ENCODE measurements at regions not wholly inside any gene's neighbourhood (a gene's known extent, or its start where the extent isn't known, plus 50 kb on each side); places are given as distances from the start of the nearest gene placed in this dataset.
"Not testable (repeated sequence)": the region's sequence is repeated elsewhere in the genome, so short reads cannot be mapped to it uniquely, and the experiment has no call there.

DNA sequence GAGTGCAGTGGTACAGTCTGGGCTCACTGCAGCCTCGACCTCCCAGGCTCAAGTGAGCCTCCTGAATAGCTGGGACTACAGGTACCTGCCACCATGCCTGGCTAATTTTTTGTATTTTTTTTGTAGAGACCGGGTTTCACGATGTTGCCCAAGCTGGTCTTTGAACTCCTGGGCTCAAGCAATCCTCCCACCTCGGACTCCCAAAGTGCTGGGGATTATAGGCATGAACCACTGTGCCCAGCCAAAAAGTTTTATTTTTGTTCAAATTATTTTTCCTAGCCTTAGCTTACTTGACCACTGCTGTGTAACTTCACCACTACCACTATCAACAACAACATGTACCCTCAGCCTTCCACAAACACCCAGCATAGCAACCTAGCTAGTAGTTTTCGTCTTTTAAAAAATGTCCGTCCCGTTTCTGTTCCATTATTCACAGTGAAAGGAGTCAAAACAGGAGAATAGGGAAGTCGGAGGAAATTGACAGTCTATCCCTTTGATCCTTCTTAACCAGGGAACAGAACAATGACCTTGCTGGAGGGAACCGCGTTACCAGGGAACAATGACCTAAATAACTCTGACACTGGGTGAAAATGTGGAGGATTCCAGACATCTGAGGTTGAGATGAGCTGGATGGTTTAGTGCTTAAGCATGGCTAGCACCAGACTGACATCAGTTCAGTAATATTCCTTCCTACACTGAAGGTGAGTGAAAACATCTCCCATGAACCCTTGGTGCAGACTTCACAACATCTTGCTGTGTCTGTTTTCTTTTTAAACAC lies 69.2 kb upstream of the ARL4C start:
- no peak for DNase-seq

DNA sequence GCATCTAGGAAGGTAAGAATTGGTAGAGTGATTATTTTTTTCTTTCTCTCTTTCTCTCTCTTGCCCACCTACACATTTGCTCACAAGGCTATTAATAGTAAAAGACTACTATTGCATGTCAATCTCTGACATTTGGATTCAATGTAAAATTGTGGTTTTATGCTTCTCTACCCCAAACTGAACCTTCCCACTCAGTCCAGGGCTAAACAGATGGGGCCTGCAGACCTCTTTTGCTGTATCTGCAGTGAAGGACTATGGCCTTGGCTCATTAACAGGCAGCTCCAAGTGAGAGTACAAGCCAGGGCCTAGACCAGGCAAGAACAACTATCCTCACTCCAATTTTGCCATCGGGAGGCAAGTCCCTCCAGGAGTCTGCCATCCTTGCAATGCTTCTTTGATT lies 68.3 kb upstream of the ARL4C start:
- no peak for DNase-seq

DNA sequence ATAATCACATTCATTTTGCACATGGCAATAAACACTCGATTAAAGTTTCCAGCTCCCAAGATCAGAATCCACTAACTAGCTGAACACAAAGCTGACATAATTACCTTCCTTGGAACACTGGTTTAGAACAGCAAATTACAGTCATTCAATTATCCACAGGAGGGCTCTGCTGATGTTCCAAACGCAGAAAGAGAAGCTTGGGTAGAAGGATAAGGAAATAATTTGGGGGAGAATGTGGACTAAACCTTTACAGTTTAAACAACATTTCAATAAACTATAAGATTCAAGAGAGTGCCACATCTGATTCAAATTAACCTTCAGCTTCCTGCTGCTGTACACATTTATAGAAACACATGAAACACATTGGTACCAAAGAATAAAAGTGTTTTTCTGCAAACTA lies 67.8 kb upstream of the ARL4C start:
- peak in 1 of 56 donors; percentile 7 for DNase-seq

DNA sequence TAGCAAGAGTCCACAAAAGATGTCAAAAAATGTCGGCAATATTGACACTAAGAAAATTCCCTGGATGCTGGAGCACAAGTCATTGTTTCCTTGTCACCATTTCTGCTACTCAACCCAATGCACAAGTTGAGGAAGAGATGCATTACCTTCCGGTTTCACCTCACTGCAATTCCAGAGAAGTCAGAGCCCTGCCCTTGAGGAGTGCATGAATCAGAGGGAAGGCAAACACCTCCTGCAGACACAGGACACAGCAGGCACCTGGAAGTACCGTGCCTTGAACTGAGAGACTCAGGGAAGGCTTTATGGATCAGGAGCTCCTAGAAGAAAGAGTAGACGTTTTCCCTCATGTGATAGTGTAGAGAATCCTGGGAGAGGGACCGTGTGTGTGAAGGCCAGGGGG lies 62.7 kb upstream of the ARL4C start:
- no peak for DNase-seq

DNA sequence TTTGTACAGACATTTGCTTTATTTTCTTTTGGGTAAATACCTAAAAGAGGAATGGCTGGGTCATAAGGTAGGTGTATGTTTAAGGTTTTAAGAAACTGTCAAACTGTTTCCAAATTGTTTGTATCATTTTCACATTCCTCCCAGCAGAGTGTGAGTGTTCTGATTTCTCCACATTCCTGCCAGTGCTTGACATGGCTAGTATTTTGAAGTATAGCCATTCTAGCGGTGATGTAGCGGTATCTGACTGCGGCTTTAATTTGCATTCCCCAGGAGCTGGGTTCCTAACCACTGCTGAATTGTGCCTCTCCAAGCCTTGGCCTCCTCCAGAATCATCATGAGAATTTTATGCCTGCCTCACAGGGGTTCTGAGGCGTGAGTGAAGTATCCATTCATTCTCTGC lies 61.8 kb upstream of the ARL4C start:
- DNase-seq: no peak

DNA sequence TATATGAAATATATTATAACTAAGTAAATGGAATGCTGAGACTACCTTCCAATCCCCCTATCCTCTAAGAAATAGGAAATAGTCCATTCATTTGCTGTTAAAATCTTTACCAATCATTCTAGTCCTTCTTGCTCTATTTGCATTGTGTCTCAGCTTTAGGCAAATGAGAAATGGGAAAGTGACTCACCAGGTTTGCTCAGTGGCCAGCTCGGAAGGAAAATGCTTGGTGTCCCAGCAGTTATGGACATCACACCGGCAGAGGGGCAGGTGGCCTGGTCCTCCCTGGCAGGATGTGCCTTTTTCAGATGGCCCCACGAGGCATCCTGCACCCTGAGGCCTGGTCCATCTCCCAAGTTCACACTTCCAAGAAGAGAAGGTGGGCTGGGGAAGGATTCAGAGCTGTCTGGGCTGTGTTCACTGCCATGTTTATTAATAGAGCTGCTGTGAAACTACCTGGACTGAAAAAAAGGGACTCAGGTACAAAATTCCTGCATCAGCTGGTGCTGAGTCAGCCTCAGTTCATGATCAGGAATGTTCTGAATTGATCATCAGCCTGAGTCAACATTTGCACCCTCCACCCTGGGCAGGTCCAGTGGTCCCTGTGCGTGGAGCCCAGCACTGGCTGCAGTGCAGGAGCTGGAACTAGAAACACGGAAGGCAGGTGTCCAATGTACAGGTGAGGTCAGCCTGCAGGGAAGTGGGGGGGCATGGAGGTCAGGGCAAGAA lies 60.1 kb upstream of the ARL4C start:
- no peak for DNase-seq

DNA sequence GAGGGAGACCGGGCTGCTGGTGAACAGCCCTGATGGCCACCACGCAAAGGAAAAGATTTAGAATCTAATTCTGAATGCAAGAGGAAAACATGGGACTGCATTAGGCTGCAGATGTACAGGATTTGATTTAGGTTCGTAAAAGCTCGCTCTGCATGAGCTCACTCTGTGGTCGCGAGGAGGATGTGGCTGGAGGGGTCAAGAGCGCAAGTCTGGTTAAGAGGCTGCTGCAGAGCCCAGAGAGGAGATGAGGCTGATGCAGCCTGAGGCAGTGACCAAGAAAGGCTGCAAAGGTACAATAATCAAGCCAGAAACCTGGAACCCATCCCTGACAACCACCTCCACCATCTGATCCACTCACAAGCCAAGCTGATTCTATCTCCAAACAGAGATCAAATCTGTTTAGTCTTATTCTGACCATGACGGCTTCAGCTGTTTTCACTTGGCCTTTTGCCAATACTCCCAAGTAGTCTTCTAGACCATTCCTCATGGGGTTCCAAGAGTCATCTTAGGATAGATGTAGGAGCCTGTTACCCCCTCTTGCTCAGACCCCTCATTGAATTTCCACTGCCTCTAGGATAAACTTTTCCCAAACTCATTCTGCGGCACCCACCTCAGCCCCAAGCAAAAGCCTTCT lies 58.9 kb upstream of the ARL4C start:
- no peak for DNase-seq

DNA sequence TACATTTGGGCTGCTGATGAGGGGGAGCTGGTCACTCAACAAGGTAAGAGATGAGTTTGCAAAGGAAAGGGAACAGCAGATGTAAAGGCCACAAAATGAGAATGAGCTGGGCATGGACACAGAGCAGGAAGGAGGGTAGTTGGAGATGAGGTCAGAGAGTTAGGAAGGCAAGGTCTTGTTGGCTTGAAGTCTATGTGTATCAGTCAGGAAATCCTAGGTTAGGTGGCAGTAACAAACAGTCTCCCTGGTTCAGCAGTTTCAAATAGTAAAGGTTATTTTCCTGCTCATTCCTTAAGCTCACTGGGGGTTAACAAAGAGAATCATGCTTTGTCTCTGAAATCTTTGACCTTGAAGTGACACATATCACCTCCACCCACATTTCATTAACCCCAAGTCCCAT lies 58.3 kb upstream of the ARL4C start:
- DNase-seq: no peak

DNA sequence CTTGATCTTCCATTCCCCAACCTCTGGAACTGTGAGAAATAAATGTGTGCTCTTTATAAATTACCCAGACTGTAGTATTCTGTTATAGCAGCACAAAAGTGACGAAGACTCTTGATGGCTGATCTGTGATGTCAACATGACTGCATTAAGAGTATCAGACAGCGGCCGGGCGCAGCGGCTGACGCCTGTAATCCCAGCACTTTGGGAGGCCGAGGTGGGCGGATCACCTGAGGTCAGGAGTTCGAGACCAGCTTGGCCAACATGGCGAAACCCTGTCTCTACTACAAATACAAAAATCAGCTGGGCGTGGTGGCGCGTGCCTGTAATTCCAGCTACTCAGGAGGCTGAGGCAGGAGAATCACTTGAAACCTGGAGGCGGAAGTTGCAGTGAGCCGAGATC lies 56.3 kb upstream of the ARL4C start:
- not testable (repeated sequence) for DNase-seq

DNA sequence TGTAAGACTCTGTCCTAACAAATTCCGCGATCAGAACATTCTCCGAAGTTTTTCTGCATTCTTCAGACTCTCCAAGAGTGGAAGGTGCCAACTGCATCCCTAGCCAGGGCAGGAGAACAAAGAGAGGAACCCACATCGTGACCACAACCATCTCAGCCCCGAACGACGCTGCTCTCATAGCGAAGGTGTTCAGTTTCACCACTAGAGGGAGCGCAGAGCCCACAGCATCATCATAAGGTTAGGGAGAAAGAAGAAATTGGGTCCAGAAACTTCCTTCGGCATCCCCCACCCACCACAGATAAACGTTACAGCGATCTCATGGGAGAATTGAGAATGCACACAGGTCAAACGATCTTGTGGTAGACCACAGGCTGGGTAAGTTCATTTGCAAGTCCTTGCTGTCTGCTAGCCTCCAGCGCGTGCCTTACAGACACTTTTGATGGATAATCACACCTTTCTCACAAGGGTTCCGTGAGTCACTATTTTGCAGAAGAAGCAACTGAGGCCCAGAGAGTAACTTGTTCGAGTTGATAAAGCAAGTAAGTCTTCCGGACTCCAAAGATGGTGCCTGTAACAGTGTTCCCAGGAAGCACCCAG lies 53.7 kb upstream of the ARL4C start:
- DNase-seq: peak in 42 of 56 donors; percentile 4 to 77 (median 32)

DNA sequence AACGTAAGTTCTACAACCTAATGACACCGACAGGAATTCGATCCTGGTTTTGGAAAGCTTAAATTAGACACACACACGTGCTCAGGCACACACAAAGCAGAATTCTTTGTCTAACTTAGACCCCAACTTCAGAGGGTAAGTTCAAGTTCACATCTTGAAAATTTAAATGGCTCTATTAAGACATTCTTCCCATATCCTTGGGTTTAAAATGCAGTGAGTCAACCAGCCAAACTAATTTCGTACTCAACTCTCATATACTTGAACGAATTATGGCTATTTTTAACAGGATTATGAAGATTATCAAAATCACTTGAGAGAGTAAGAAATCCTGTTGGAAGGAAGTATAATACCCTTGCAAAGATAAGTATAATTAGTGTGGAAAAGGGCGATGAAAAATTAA lies 53.2 kb upstream of the ARL4C start:
- DNase-seq: no peak

DNA sequence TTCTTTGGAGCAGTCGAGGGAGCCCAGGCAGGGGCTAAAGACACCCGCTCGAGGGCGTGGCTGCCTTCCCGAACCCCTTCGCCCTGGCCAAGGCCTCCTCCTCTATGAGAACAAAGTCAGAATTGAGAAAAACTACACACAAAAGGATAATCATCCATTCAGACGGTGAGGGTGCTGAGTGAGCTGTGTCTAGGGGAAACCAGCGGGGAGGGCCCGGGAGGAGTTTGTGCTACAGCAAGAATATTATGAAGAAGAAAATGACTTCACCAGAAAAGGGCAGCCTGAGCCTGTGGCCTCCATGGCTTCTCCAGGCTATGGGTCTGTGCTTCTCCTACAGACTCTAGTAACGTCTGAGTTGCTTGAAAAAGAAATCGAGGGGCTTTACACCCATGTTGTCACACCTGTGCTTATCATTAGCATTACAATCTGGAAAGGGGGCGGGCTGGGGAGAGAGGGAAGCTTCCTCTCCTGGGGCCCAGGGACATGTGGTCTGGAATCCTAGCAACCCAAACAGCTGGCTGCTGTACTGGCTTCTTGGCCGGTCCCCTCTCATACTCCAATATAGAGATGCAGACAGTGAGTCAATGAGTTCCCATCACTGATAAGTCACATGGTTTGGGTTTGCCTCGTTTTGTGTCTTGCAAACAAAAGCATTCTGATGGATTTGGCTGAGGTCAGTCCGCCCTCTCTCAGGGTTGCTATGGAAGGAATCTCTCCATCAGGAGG lies 52.0 kb upstream of the ARL4C start:
- DNase-seq: peak in 3 of 56 donors; percentile 22 to 39 (median 32)

DNA sequence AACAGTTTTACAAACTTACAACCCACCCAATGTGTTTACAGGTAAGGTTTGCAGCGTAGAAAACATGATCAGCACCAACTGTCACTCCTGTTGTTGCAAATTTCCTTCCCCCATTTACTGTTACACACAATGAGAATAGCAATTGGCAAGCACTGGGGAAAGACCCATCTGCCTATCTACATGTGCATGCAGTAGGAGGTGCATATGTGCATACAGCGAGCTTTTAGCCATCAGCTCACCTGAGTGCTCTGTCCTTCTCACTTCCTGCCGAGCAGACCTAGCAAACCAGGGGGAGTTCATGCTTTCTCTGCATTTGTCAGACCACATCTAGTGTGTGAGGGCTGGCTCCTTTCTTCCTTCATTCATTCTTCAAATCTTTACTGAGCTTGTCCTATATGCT lies 49.9 kb upstream of the ARL4C start:
- no peak for DNase-seq
